ENCODE measurements at regions not wholly inside any gene's neighbourhood (a gene's known extent, or its start where the extent isn't known, plus 50 kb on each side); places are given as distances from the start of the nearest gene placed in this dataset.

DNA sequence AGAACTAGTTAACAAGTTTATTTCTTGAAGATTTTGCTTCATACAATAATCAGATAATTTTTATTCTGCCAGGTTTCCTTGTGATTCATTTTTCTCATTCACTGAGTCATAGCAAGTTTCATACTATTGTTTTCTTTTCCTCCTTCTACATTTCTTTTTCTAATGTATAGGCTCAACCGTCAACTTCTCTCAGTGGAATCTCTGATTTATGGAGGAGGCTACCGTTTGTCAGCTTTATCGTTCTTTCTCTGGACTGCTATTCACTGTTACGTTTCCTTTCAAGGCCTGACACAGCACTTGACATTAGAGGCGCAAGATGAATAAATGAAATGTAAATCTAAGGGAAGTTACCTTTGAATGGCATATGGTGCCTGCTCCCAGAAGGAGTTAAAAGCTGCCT is 284.3 kb upstream of the NR5A2 start:
- 88 to 90% methylated on average over 5 of the region's 5 CpGs for WGBS, 2 donors
- no peak for DNase-seq
- no peak overlapping the region for H3K4me3 ChIP-seq
- no peaks in the 10 kb centered on the region for H3K27me3 ChIP-seq
- TF ChIP-seq, protein P1, sequence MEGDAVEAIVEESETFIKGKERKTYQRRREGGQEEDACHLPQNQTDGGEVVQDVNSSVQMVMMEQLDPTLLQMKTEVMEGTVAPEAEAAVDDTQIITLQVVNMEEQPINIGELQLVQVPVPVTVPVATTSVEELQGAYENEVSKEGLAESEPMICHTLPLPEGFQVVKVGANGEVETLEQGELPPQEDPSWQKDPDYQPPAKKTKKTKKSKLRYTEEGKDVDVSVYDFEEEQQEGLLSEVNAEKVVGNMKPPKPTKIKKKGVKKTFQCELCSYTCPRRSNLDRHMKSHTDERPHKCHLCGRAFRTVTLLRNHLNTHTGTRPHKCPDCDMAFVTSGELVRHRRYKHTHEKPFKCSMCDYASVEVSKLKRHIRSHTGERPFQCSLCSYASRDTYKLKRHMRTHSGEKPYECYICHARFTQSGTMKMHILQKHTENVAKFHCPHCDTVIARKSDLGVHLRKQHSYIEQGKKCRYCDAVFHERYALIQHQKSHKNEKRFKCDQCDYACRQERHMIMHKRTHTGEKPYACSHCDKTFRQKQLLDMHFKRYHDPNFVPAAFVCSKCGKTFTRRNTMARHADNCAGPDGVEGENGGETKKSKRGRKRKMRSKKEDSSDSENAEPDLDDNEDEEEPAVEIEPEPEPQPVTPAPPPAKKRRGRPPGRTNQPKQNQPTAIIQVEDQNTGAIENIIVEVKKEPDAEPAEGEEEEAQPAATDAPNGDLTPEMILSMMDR (IDR thresholded peaks at IDR 0.05), result no peak
- TF ChIP-seq POLR2A (IDR thresholded peaks at IDR 0.05), result no peak
- intact Hi-C loops (cut with DNase I), result no loop called here
- H3K4me1 ChIP-seq, result no peaks in the 10 kb centered on the region
- H3K36me3 ChIP-seq (replicated peaks in 1 of 2; ENCODE audit: insufficient read depth in 1 of 2, low read depth in 2 of 2), result no peaks in the 10 kb centered on the region
- H3K27ac ChIP-seq, result no peak overlapping the region
- H3K9me3 ChIP-seq, result no peaks in the 10 kb centered on the region
- no peak for ATAC-seq

DNA sequence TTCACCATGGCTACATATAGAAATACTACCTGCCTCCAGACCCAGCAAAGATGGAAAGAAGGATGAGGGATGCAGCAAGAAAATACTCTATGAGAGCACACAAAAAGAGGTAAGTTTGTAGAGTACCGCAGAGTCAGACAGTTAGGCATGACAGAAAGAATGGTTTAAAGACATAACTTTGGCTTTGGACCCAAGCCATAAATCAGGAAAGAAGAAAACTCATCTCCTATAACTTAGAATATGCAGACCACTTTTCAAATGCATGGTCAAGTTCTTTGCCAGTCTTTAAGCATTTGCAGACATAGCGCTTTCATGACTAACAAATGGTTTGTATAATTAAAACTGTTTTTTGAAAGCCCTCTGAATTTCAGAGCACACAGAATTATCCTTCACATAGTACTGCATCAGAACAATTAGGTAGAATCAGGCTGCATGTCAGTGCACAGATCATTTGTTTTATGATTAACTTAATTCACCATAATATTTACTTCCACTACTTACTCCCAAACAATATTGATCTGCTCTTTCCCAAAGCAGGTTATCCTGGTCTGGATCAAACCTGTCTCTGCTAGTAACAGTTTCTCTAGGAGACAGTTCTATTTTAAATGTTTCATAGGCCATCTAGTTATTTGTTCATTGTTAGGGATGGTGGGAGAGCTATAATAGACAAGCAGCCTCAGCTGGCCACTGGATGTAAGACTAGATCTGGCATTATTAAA is 280.7 kb upstream of the NR5A2 start:
- ATAC-seq, result no peak
- no peaks in the 10 kb centered on the region for H3K4me1 ChIP-seq
- no peak overlapping the region for H3K27ac ChIP-seq
- WGBS, 2 donors, result 73 to 89% methylated on average over 2 of the region's 2 CpGs
- intact Hi-C loops (cut with DNase I), result no loop called here
- DNase-seq, result no peak
- no peaks in the 10 kb centered on the region for H3K9me3 ChIP-seq
- TF ChIP-seq POLR2A (IDR thresholded peaks at IDR 0.05), result no peak
- TF ChIP-seq, protein P1 (IDR thresholded peaks at IDR 0.05), result no peak
- no peaks in the 10 kb centered on the region for H3K36me3 ChIP-seq (replicated peaks in 1 of 2; ENCODE audit: insufficient read depth in 1 of 2, low read depth in 2 of 2)
- no peaks in the 10 kb centered on the region for H3K27me3 ChIP-seq
- no peak overlapping the region for H3K4me3 ChIP-seq

DNA sequence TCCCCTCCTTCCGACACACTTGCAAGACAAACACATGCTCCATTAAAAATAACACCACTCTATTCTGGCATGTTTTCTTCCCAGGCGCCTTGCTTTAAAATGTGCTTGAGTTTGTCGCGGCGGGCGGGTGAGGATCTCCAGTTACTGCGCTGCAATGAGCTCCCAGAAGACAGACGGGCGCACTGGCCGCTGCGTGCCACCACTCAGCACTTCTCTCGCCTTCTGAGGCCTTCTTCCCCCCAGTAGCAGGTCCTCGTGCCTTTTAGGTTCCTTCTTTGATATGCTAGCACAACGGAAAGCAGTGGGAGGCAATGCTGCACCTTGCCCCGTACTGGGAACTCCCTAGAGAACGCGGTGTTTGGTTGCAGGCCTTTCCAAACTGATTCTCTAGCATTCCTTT is 279.5 kb upstream of the NR5A2 start:
- DNase-seq, result no peak
- no peak for ATAC-seq
- Histone ChIP-seq H3K4me1 (no peaks in the 10 kb centered on the region), H3K36me3 (replicated peaks in 1 of 2; ENCODE audit: insufficient read depth in 1 of 2, low read depth in 2 of 2) (no peaks in the 10 kb centered on the region), H3K27me3 (no peaks in the 10 kb centered on the region), H3K27ac (no peak overlapping the region), H3K9me3 (no peaks in the 10 kb centered on the region), H3K4me3 (no peak overlapping the region)
- 65 to 83% methylated on average over 13 to 17 of the region's 17 CpGs for WGBS, 2 donors
- TF ChIP-seq, protein P1 (IDR thresholded peaks at IDR 0.05), result no peak
- TF ChIP-seq POLR2A (IDR thresholded peaks at IDR 0.05), result no peak
- intact Hi-C loops (cut with DNase I), result no loop called here

DNA sequence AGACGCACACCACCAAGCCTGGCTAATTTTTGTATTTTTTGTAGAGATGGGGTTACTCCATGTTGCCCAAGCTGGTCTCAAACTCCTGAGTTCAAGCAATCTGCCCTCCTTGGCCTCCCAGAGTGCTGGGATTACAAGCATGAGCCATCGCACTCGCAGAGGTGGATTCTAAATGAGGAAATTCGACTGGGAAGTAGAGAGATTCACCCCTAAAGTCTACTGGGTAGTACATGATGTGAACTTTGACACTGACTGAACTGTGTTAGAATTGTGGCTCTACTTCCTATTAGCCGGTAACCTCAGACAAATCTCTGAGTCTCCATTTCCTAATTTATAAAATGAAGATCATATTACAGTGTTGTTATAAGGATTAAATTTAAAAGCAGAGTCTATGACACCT is 276.0 kb upstream of the NR5A2 start:
- intact Hi-C loops (cut with DNase I), result no loop called here
- 85 to 93% methylated on average over 5 of the region's 5 CpGs for WGBS, 2 donors

More for the DNA sequence above, 276.0 kb upstream of the NR5A2 start:
- Histone ChIP-seq H3K27ac (no peak overlapping the region), H3K9me3 (peaks cover 0 to 4% (median 0%) of the 10 kb centered on the region in 3 donors), H3K27me3 (no peaks in the 10 kb centered on the region), H3K36me3 (replicated peaks in 1 of 2; ENCODE audit: insufficient read depth in 1 of 2, low read depth in 2 of 2) (no peaks in the 10 kb centered on the region), H3K4me1 (no peaks in the 10 kb centered on the region), H3K4me3 (no peak overlapping the region)
- ATAC-seq, result no peak
- DNase-seq, result no peak
- TF ChIP-seq, protein P1 (IDR thresholded peaks at IDR 0.05), result no peak
- no peak for TF ChIP-seq POLR2A (IDR thresholded peaks at IDR 0.05)
